GM21381 (cell line): ENCODE measurements at regions not wholly inside any gene's neighbourhood (a gene's known extent, or its start where the extent isn't known, plus 50 kb on each side); places are given as distances from the start of the nearest gene placed in this dataset.
"Not testable (repeated sequence)": the region's sequence is repeated elsewhere in the genome, so short reads cannot be mapped to it uniquely, and the experiment has no call there.

Experiments
- ATAC-seq: cut with Tn5 transposase; IDR thresholded peaks from one replicate; pipeline ENCODE4 v1.9.1; 2021; ENCODE audit warnings: mild to moderate bottlenecking, moderate library complexity; ENCODE audit not compliant: unreplicated experiment

GRCh38 chr5:92144824-92145223, 761.7 kb upstream of the ARRDC3 start:
- no peak for ATAC-seq

DNA sequence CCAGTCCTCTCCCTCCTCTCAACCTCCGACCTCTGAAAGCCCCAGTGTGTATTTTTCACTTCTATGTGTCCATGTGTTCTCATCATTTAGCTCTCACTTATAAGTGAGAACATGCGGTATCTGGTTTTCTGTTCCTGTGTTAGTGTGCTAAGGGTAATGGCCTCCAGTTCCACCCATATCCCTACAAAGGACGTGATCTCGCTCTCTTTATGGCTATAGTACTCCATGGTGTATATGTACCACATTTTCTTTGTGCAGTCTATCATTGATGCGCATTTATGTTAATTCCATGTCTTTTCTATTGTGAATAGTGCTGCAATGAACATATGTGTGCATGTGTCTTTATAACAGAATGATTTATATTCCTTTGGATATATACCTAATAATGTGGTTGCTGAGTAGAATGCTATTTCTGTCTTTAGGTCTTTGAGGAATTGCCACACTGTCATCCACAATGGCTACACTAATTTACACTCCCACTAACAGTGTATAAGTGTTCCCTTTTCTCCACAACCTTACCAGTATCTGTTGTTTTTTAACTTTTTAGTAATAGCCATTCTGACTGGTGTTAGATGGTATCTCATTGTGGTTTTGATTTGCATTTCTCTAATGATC, 749.3 kb upstream of the ARRDC3 start:
- not testable (repeated sequence) for ATAC-seq

- ATAC-seq = no peak
Observed at GRCh38 chr5:92126182-92126581, 743.1 kb upstream of the ARRDC3 start.

- ATAC-seq = no peak
Observed at GRCh38 chr5:92119110-92119509, 736.0 kb upstream of the ARRDC3 start.

DNA sequence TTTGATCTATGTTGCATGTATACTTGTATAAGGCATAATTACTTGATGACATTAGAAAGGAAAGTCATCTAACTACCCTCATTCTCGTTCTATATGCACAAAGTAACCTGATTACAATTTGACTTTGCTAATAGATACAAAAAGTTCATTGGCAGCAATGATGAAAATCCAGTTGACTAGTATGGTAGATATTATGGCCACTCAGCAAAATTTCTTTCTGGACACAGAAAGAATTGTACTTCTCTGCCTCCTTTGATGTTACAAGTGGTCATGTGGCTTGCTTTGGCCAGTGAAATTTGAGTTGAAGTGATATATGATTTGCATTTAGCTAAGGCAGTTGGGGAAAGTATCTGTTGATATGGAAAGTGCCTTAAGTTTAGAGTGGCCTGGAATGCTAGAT, 723.7 kb upstream of the ARRDC3 start:
- no peak for ATAC-seq

- no peak for ATAC-seq
Observed at GRCh38 chr5:92104126-92104525, 721.0 kb upstream of the ARRDC3 start.

GRCh38 chr5:92102313-92102712, 719.2 kb upstream of the ARRDC3 start:
- no peak for ATAC-seq

DNA sequence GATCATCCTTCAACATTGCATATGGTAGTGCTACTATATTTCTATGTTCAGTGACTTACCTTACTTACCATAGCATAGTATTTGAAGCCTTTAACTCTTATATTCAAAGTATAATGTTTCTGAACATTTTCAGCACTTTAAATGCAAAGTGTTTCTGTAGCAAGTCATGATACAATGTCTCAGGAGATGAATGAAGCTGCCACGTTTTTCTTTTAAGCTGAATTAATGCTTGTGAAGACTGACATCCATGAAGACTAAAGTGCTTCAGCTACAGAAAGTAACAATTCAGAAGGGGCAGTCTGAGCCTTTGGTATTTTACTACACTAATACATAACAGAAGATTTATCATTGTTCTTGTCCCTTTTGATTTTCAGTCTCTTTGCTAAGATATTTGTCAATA, 709.1 kb upstream of the ARRDC3 start:
- ATAC-seq = no peak

DNA sequence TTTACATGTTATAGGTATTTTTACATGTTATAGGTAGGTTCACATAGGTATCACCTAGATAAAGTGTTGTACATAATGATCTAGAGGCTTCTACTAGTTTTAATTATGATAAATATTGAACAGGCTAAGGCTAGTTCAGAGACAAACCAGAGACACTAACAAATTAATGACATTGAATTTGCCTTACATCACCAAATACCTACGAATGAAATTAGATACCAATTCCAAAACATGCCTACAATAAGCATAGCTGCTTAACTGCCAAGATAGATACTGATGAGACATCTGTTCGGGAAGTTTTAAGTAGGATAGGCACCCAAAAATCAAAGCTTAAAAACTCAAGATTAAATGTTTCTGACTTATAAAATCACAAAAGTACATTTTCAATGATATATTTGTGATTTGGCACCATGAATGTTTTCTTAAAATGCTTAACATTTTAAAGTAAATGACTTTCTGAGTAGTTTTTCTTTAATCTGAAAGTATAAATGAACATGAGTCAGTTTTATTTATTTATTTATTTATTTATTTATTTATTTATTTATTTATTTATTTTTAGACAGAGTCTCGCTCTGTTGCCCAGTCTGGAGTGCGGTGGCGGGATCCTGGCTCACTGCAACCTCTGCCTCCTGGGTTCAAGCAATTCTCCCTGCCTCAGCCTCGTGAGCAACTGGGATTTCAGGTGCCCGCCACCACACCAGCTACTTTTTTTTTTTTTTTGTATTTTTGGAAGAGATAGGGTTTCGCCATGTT, 703.1 kb upstream of the ARRDC3 start:
- ATAC-seq = no peak

GRCh38 chr5:92081958-92082712, 699.0 kb upstream of the ARRDC3 start:
- ATAC-seq = no peak

DNA sequence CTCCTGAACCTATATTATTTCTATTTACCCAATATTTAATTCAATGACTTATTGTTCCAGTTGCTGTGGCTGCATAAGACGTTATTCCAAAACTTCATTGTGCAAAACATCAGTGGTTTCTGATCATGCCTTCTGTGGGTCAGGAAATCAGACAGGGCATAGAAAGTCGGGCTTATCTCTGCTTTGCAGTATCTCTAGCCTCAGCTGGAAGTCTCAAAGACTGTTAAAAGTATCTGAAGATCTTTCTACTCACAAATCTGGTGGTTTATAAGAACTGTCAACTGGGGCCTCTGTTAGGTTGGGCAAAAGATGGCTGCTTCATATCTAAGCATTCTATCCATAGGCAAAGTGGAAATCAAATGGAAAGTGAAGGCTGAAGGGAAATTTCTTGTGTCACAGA, 687.7 kb upstream of the ARRDC3 start:
- ATAC-seq = no peak

GRCh38 chr5:92064993-92065392, 681.9 kb upstream of the ARRDC3 start:
- ATAC-seq = no peak

DNA sequence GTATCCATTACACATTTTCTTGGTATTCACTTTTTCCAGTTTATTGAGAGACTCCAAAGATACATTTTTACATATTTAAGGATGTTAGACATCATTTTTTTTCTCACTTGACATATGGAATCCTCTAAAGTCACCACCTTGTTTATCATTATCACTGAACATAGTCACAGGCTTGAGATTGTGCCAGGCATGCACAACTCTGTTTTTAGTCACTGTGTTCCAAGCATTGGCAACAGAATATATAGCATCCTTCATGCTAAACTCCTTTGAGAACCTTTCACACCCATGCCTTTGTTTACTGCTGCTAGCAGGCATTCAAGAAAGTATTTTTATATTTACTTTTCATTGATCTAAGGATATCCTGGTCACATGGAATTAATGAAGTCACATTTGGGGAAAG, 668.6 kb upstream of the ARRDC3 start:
- ATAC-seq = no peak

DNA sequence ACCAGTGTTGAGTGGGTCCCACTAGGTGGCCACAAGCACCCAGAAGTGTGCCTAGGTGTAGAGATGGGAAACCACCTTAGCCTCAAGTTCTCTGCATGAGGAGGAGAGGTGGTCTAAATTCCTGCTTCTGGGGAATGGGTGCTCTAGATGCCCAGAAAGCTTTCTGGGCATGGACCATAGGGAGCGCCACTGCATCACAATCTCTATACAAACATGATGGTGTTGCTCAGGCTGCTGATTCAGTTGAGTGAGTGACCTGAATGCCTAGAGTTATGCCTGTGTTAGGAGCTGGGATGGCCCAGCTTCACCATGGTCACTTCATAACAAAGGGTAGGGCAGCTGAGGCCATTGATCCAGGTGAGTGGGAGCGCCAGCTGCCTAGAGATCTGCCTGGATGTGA, 667.9 kb upstream of the ARRDC3 start:
- no peak for ATAC-seq

DNA sequence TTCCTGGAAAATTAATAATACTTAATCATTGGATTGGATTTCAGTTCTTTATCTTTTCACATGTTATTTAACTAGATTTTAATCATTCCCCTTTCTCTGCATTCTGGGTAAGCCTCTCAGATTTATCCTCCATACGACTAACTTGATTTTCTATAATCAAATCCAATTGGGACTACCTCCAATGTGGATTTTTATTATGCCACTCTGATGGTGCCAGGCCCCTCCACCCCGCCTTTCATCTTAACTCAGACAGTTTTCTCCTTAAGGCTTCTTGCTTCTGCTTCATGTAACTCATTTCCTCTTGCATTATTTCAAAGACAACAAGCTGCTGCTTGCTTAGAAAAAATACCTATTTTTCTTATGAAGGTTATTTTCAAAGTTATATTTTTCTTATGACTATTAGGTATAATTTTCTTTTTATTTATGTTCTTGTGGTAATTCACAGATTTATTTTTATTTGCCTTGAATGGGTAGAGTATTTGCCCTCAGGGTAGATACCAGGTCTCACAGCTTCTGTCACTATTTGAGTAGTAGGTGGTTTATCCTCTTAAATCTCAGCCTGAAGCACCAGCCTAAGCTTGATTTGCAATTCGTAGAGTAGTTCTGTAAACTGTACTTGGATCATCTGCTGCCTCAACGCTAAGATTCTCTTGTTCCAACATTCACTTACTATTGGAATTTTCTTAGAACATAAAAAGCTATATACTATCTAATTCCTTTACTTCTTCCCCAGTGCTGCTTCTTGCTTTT, 659.0 kb upstream of the ARRDC3 start:
- no peak for ATAC-seq

DNA sequence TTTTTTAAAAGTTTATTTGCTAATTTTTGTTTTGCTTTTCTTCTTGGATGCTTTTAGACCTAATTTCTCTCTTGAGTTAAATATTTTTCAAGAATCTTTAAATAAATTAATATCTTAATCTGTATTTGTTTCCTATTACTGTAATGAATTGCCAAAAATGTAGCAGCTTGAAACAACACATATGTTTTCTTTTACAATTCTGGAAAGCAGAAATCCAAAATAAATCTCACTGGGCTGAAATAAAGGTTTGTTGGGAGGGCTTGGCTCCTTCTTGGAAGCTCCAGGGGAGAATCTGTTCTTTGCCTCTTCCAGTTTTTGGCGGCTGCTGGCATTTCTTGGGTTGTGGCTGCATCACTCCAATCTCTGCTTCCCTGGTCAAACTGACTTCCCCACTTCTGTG, 658.1 kb upstream of the ARRDC3 start:
- ATAC-seq = no peak

GRCh38 chr5:92029792-92030191, 646.7 kb upstream of the ARRDC3 start:
- ATAC-seq = not testable (repeated sequence)

DNA sequence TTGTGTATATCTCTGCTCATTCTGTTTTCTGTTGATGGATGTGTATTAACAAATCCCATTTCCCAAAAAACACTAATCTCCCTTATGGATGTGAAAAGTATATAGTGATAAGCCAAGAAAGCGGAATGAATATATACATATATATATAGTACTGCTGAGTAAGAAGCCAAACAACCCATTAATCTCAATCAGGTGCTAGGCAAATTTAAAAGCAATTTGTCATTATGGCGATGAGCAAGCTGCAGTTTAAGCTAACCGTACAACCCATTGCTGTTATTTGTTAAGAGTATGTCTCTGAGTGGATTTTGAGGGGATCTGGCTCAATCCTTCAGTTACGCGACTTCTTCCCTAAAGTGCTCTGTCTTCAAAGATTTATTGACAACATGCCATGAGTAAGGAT, 640.4 kb upstream of the ARRDC3 start:
- ATAC-seq = no peak

DNA sequence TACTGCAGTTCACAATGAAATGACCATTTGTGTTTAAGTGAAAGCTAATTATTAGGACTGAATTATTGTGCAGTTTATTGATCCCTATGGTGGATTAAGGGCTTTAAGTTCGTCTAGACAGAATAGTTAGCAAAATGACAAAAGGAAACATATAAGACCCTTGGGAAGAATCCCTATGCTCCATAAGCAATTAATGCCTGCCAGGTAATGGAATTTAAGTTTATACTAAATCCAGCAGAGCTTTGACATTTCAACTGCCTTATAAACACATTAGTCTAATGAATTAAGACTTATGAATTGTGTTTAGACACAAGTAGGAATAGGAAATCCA, 640.0 kb upstream of the ARRDC3 start:
- ATAC-seq = no peak

- no peak for ATAC-seq
Observed at GRCh38 chr5:92022415-92023140, 639.5 kb upstream of the ARRDC3 start.
